IMR-90 (cell line): ENCODE measurements at regions not wholly inside any gene's neighbourhood (a gene's known extent, or its start where the extent isn't known, plus 50 kb on each side); places are given as distances from the start of the nearest gene placed in this dataset.

Experiments used
- ATAC-seq: fragments of 200-7000 bp; cut with Tn5 transposase; 2 replicates; pipeline ENCODE4 v1.9.1; 2020; ENCODE audit warnings: low read depth, mild to moderate bottlenecking, moderate library complexity
- BruUV-seq: library from RNA; stranded (reverse); fragments of 400-500 nt; replicated peaks from 2 replicates; lab custom pipeline; 2021; lab: Mats Ljungman, UMichigan
- CTCF ChIA-PET: fragments of 300-600 bp; formaldehyde crosslinking; extraction: SDS; loops from one replicate; lab custom pipeline; 2021; ENCODE audit warnings: antibody characterized with exemption; lab: Yijun Ruan, JAX
- POLR2A ChIA-PET: fragments of 300-600 bp; sonication (Branson Sonifier 250); formaldehyde crosslinking; loops from one replicate; lab custom pipeline; 2022; ENCODE audit warnings: antibody characterized with exemption; ENCODE audit not compliant: unreplicated experiment; lab: Charles Lee
- DNase-seq: peaks from one replicate; pipeline ENCODE4 v3.0.0; 2013
- H2AFZ ChIP-seq: replicated peaks from 2 replicates; pipeline ENCODE3; 2013; ENCODE audit warnings: low read length, mild to moderate bottlenecking; ENCODE audit not compliant: poor library complexity
- H2AK5ac ChIP-seq: 2 replicates; pipeline ENCODE4 v1.6.1; 2013; ENCODE audit warnings: low read depth, low read length, inconsistent platforms
- H2AK9ac ChIP-seq: replicated peaks from 2 replicates; pipeline ENCODE3; 2013; ENCODE audit warnings: mild to moderate bottlenecking, low read depth, low read length, moderate library complexity; ENCODE audit not compliant: poor library complexity
- H2BK120ac ChIP-seq: 2 replicates; pipeline ENCODE4 v1.6.1; 2013; ENCODE audit warnings: low read depth, low read length, inconsistent platforms
- H2BK15ac ChIP-seq: 3 replicates; pipeline ENCODE4 v1.6.1; 2013; ENCODE audit warnings: low read depth, low read length, inconsistent platforms
- H2BK20ac ChIP-seq: 2 replicates; pipeline ENCODE4 v1.6.1; 2013; ENCODE audit warnings: low read depth, mild to moderate bottlenecking, inconsistent platforms, low read length, moderate library complexity
- H2BK5ac ChIP-seq: 2 replicates; pipeline ENCODE4 v1.6.1; 2013; ENCODE audit warnings: mild to moderate bottlenecking, low read depth, low read length, inconsistent platforms; ENCODE audit not compliant: poor library complexity, severe bottlenecking
- H3K14ac ChIP-seq: replicated peaks from 2 replicates; pipeline ENCODE4 v1.6.1; 2013; ENCODE audit warnings: low read depth, low read length, inconsistent platforms
- H3K18ac ChIP-seq: 2 replicates; pipeline ENCODE4 v1.6.1; 2013; ENCODE audit warnings: low read depth, low read length, control low read depth
- H3K23ac ChIP-seq: 2 replicates; pipeline ENCODE4 v1.6.1; 2013; ENCODE audit warnings: low read depth, low read length, inconsistent platforms
- H3K27ac ChIP-seq: 2 replicates; pipeline ENCODE4 v1.5.1; 2013; ENCODE audit warnings: mild to moderate bottlenecking, control low read depth, low read length; ENCODE audit not compliant: insufficient read depth
- H3K27me3 ChIP-seq: 2 replicates; pipeline ENCODE4 v1.6.1; 2013; ENCODE audit warnings: low read length; ENCODE audit not compliant: control insufficient read depth, insufficient read depth
- H3K36me3 ChIP-seq: 2 replicates; pipeline ENCODE4 v1.6.1; 2013; ENCODE audit warnings: low read length, mixed read lengths; ENCODE audit not compliant: control insufficient read depth, insufficient read depth
- H3K4ac ChIP-seq: 2 replicates; pipeline ENCODE4 v1.6.1; 2013; ENCODE audit warnings: low read depth, low read length, inconsistent platforms
- H3K4me1 ChIP-seq: 2 replicates; pipeline ENCODE4 v1.6.1; 2013; ENCODE audit warnings: low read length, mixed read lengths; ENCODE audit not compliant: control insufficient read depth, insufficient read depth
- H3K4me2 ChIP-seq: 2 replicates; pipeline ENCODE4 v1.6.1; 2013; ENCODE audit warnings: low read depth, mild to moderate bottlenecking, control low read depth, low read length, moderate library complexity
- H3K4me3 ChIP-seq: 2 replicates; pipeline ENCODE4 v1.5.1; 2013; ENCODE audit warnings: low read depth, mild to moderate bottlenecking, control low read depth, low read length, moderate library complexity; ENCODE audit not compliant: insufficient read depth
- H3K56ac ChIP-seq: 2 replicates; pipeline ENCODE4 v1.6.1; 2013; ENCODE audit warnings: low read length, inconsistent platforms; ENCODE audit not compliant: insufficient read depth; ENCODE audit errors: extremely low read depth
- H3K79me1 ChIP-seq, 2 experiments: 2 replicates each; pipeline ENCODE4 v1.6.1; 2013; ENCODE audit warnings: low read length in 2 of 2, inconsistent platforms in 1 of 2, low read depth in 1 of 2
- H3K9ac ChIP-seq: 2 replicates; pipeline ENCODE4 v1.6.1; 2013; ENCODE audit warnings: low read depth, low read length, control low read depth
- H3K9me1 ChIP-seq: 2 replicates; pipeline ENCODE4 v1.6.1; 2013; ENCODE audit warnings: low read length, inconsistent platforms; ENCODE audit not compliant: insufficient read depth
- H3K9me3 ChIP-seq: 2 replicates; pipeline ENCODE4 v1.6.1; 2013; ENCODE audit warnings: low read length; ENCODE audit not compliant: control insufficient read depth, insufficient read depth
- H4K20me1 ChIP-seq: 2 replicates; pipeline ENCODE4 v1.6.1; 2013; ENCODE audit warnings: low read length, inconsistent platforms; ENCODE audit not compliant: insufficient read depth
- H4K5ac ChIP-seq: 2 replicates; pipeline ENCODE4 v1.6.1; 2013; ENCODE audit warnings: mild to moderate bottlenecking, low read depth, low read length, control low read depth
- H4K8ac ChIP-seq, 2 experiments: 2 replicates each; pipeline ENCODE4 v1.6.1; 2013; ENCODE audit warnings: low read depth in 2 of 2, low read length in 2 of 2, control low read depth in 1 of 2, inconsistent platforms in 1 of 2
- H4K91ac ChIP-seq: 2 replicates; pipeline ENCODE4 v1.6.1; 2013; ENCODE audit warnings: low read depth, low read length, inconsistent platforms; ENCODE audit not compliant: insufficient read depth
- ELK1 ChIP-seq: fragments of 150-350 bp; IDR thresholded peaks from 2 replicates; pipeline ENCODE4 v1.6.1; 2016; ENCODE audit warnings: low read depth, mild to moderate bottlenecking, low read length, moderate library complexity, borderline replicate concordance
- NFE2L2 ChIP-seq: fragments of 150-350 bp; IDR thresholded peaks from 2 replicates; pipeline ENCODE4 v1.6.1; 2016; ENCODE audit warnings: low read depth, mild to moderate bottlenecking, low read length
- POLR2A ChIP-seq: IDR thresholded peaks from 2 replicates; pipeline ENCODE4 v1.6.1; 2012; ENCODE audit warnings: mild to moderate bottlenecking, low read depth, low read length
- USF2 ChIP-seq: fragments of 150-350 bp; IDR thresholded peaks from 2 replicates; pipeline ENCODE4 v1.6.1; 2017; ENCODE audit warnings: mild to moderate bottlenecking, antibody characterized with exemption, low read length, low read depth
- WGBS, 2 experiments: methylation state at CpG; one replicate each; pipeline versions ENCODE4 v1.1.5 to v1.1.7; 2013; ENCODE audit warnings: missing lambda C conversion rate in 2 of 2; ENCODE audit not compliant: insufficient read length in 1 of 2; ENCODE audit errors: extremely low coverage in 2 of 2; 5-methylcytosine and 5-hydroxymethylcytosine counted together
- dilution Hi-C: fragments of 300-500 bp; cut with HindIII; formaldehyde crosslinking; loops from one replicate; pipeline ENCODE4 v1.14.3; 2018; ENCODE audit warnings: low sequenced_read_pairs; ENCODE audit not compliant: unreplicated experiment
- in situ Hi-C: fragments of 300-500 bp; cut with MboI; formaldehyde crosslinking; loops from 3 replicates; pipeline ENCODE4 v1.14.3; 2019; ENCODE audit warnings: low sequenced_read_pairs, inconsistent platforms, mixed read lengths
- intact Hi-C: fragments of 100-400 bp; cut with micrococcal nuclease; formaldehyde crosslinking; loops from 2 replicates; pipeline ENCODE4 v1.10.0; 2022

- no peak overlapping the region for H2AK9ac ChIP-seq
- H3K23ac ChIP-seq = no peak overlapping the region
- TF ChIP-seq POLR2A (no peak), USF2 (no peak), NFE2L2 (no peak), ELK1 (no peak)
- dilution Hi-C loops (no loop called here), intact Hi-C loops (no loop called here), in situ Hi-C loops (no loop called here)
- no peak overlapping the region for H4K5ac ChIP-seq
- H3K18ac ChIP-seq = no peak overlapping the region
- no peak overlapping the region for H3K14ac ChIP-seq
- no peak overlapping the region for H3K4ac ChIP-seq
- ChIA-PET POLR2A (no interaction called here), CTCF (no interaction called here)
- H3K79me1 ChIP-seq = no peaks in the 10 kb centered on the region
- no peaks in the 10 kb centered on the region for H3K36me3 ChIP-seq
- H4K20me1 ChIP-seq = no peaks in the 10 kb centered on the region
- no peaks in the 10 kb centered on the region for H3K4me1 ChIP-seq
- no peaks in the 10 kb centered on the region for H3K9me3 ChIP-seq
- H2AFZ ChIP-seq = no peak overlapping the region
- ATAC-seq (no peak), DNase-seq (no peak)
- H4K8ac ChIP-seq = no peak overlapping the region
- H2AK5ac ChIP-seq = no peak overlapping the region
- H3K9me1 ChIP-seq = no peaks in the 10 kb centered on the region
- H3K9ac ChIP-seq = no peak overlapping the region
- no peak overlapping the region for H3K56ac ChIP-seq
- H2BK15ac ChIP-seq = no peak overlapping the region
- H2BK120ac ChIP-seq = no peak overlapping the region
- no TSS peak for BruUV-seq
- WGBS, 2 experiments = no CpG with 5 or more reads among the region's 2 CpGs
- H3K27me3 ChIP-seq = no peaks in the 10 kb centered on the region
- no peak overlapping the region for H3K4me3 ChIP-seq
- no peak overlapping the region for H4K91ac ChIP-seq
- no peak overlapping the region for H2BK20ac ChIP-seq
- H2BK5ac ChIP-seq = no peak overlapping the region
- no peak overlapping the region for H3K4me2 ChIP-seq
- H3K27ac ChIP-seq = no peak overlapping the region
Measured at GRCh38 chr5:123244458-123244857, 155.4 kb downstream of the PRDM6 start.
